ENCODE measurements at regions not wholly inside any gene's neighbourhood (a gene's known extent, or its start where the extent isn't known, plus 50 kb on each side); places are given as distances from the start of the nearest gene placed in this dataset.

- in situ Hi-C loops (cut with HindIII; ENCODE audit: low pct_ligation_motif_present, low sequenced_read_pairs): no loop called here
- TF ChIP-seq CTCF (IDR thresholded peaks at IDR 0.05; ENCODE audit: low read depth, low read length, missing control alignments): no peak
- Histone ChIP-seq H3K4me3 (ENCODE audit: low read depth, low read length) (no peak overlapping the region), H3K27me3 (replicated peaks) (no peaks in the 10 kb centered on the region), H3K36me3 (replicated peaks) (no peaks in the 10 kb centered on the region), H3K27ac (no peak overlapping the region)
- no peak for DNase-seq
Observed at GRCh38 chr10:121335386-121335925, 262.8 kb downstream of the FGFR2 start.

- Histone ChIP-seq H3K36me3 (replicated peaks) (no peaks in the 10 kb centered on the region), H3K4me3 (ENCODE audit: low read depth, low read length) (no peak overlapping the region), H3K27ac (no peak overlapping the region), H3K27me3 (replicated peaks) (no peaks in the 10 kb centered on the region)
- TF ChIP-seq CTCF (IDR thresholded peaks at IDR 0.05; ENCODE audit: low read depth, low read length, missing control alignments): no peak
- in situ Hi-C loops (cut with HindIII; ENCODE audit: low pct_ligation_motif_present, low sequenced_read_pairs): no loop called here
- no peak for DNase-seq
Observed at GRCh38 chr10:121337427-121337826, 260.8 kb downstream of the FGFR2 start.

GRCh38 chr10:121338206-121338980, 259.9 kb downstream of the FGFR2 start:
- no peak for DNase-seq
- Histone ChIP-seq H3K27me3 (replicated peaks) (no peaks in the 10 kb centered on the region), H3K4me3 (ENCODE audit: low read depth, low read length) (no peak overlapping the region), H3K27ac (no peak overlapping the region), H3K36me3 (replicated peaks) (no peaks in the 10 kb centered on the region)
- in situ Hi-C loops (cut with HindIII; ENCODE audit: low pct_ligation_motif_present, low sequenced_read_pairs): no loop called here
- TF ChIP-seq CTCF (IDR thresholded peaks at IDR 0.05; ENCODE audit: low read depth, low read length, missing control alignments): no peak

- Histone ChIP-seq H3K27me3 (replicated peaks) (no peaks in the 10 kb centered on the region), H3K36me3 (replicated peaks) (no peaks in the 10 kb centered on the region), H3K4me3 (ENCODE audit: low read depth, low read length) (no peak overlapping the region), H3K27ac (no peak overlapping the region)
- DNase-seq: no peak
- in situ Hi-C loops (cut with HindIII; ENCODE audit: low pct_ligation_motif_present, low sequenced_read_pairs): no loop called here
- TF ChIP-seq CTCF (IDR thresholded peaks at IDR 0.05; ENCODE audit: low read depth, low read length, missing control alignments): no peak
Observed at GRCh38 chr10:121339114-121339513, 259.1 kb downstream of the FGFR2 start.

- no peak for TF ChIP-seq CTCF (IDR thresholded peaks at IDR 0.05; ENCODE audit: low read depth, low read length, missing control alignments)
- in situ Hi-C loops (cut with HindIII; ENCODE audit: low pct_ligation_motif_present, low sequenced_read_pairs): no loop called here
- H3K4me3 ChIP-seq (ENCODE audit: low read depth, low read length): no peak overlapping the region
Observed at GRCh38 chr10:121340271-121340831, 257.9 kb downstream of the FGFR2 start.

More at GRCh38 chr10:121340271-121340831, 257.9 kb downstream of the FGFR2 start:
- H3K27me3 ChIP-seq (replicated peaks): no peaks in the 10 kb centered on the region
- H3K27ac ChIP-seq: no peak overlapping the region
- H3K36me3 ChIP-seq (replicated peaks): no peaks in the 10 kb centered on the region
- DNase-seq: no peak
